Iris pigment epithelial cell (primary cell): ENCODE measurements at regions not wholly inside any gene's neighbourhood (a gene's known extent, or its start where the extent isn't known, plus 50 kb on each side); places are given as distances from the start of the nearest gene placed in this dataset.
"Not testable (repeated sequence)": the region's sequence is repeated elsewhere in the genome, so short reads cannot be mapped to it uniquely, and the experiment has no call there.

Experiments
- DNase-seq: peaks from one replicate; pipeline ENCODE4 v3.0.0-alpha.2; 2011; ENCODE audit warnings: low read depth

- no peak for DNase-seq
Observed at GRCh38 chr5:96528826-96529474, 95.9 kb upstream of the PCSK1 start.

- no peak for DNase-seq
Observed at GRCh38 chr5:96529559-96529958, 96.5 kb upstream of the PCSK1 start.

- peak; percentile 42 for DNase-seq
Observed at GRCh38 chr5:96530901-96531300, 97.9 kb upstream of the PCSK1 start.

- DNase-seq = no peak
Observed at GRCh38 chr5:96533371-96533770, 100.3 kb upstream of the PCSK1 start.

- peak; percentile 95 for DNase-seq
Observed at GRCh38 chr5:96537386-96537785, 104.3 kb upstream of the PCSK1 start.

GRCh38 chr5:96538808-96539250 is 105.8 kb upstream of the PCSK1 start:
- DNase-seq = peak; percentile 77

- DNase-seq = no peak
Observed at GRCh38 chr5:96546120-96546519, 113.1 kb upstream of the PCSK1 start.

GRCh38 chr5:96547486-96547885 is 114.4 kb upstream of the PCSK1 start:
- DNase-seq = no peak

GRCh38 chr5:96548905-96549304 is 113.3 kb upstream of the CAST start:
- DNase-seq = no peak

- not testable (repeated sequence) for DNase-seq
Observed at GRCh38 chr5:96560857-96561256, 101.3 kb upstream of the CAST start.

GRCh38 chr5:96562614-96563013 is 99.6 kb upstream of the CAST start:
- peak; percentile 85 for DNase-seq

- no peak for DNase-seq
Observed at GRCh38 chr5:96563816-96564215, 98.4 kb upstream of the CAST start.

- peak; percentile 84 for DNase-seq
Observed at GRCh38 chr5:96565582-96566265, 96.5 kb upstream of the CAST start.

GRCh38 chr5:96566833-96567587 is 95.2 kb upstream of the CAST start:
- peak; percentile 72 for DNase-seq

- DNase-seq = no peak
Observed at GRCh38 chr5:96569332-96569731, 92.8 kb upstream of the CAST start.

GRCh38 chr5:96569770-96570169 is 92.4 kb upstream of the CAST start:
- DNase-seq = peak; percentile 56

- DNase-seq = peak; percentile 99
Observed at GRCh38 chr5:96572864-96573512, 89.2 kb upstream of the CAST start.

GRCh38 chr5:96573513-96573894 is 88.7 kb upstream of the CAST start:
- DNase-seq = no peak

GRCh38 chr5:96576876-96577275 is 85.3 kb upstream of the CAST start:
- DNase-seq = no peak

- DNase-seq = peak; percentile 80
Observed at GRCh38 chr5:96577909-96578308, 84.3 kb upstream of the CAST start.

- peak; percentile 67 for DNase-seq
Observed at GRCh38 chr5:96579711-96580110, 82.5 kb upstream of the CAST start.

- no peak for DNase-seq
Observed at GRCh38 chr5:96582343-96582742, 79.8 kb upstream of the CAST start.

GRCh38 chr5:96584712-96585111 is 77.5 kb upstream of the CAST start:
- DNase-seq = no peak
